Astrocyte (in vitro differentiated cells and primary cell): ENCODE measurements at regions not wholly inside any gene's neighbourhood (a gene's known extent, or its start where the extent isn't known, plus 50 kb on each side); places are given as distances from the start of the nearest gene placed in this dataset.

ENCODE experiments used
- EZH2 ChIP-seq: IDR thresholded peaks from 2 replicates; pipeline ENCODE4 v1.6.1; 2012; ENCODE audit warnings: mild to moderate bottlenecking, low read length, inconsistent platforms; ENCODE audit not compliant: insufficient read depth
- TF ChIP-seq, protein P1 (sequence below): IDR thresholded peaks from 2 replicates; pipeline ENCODE4 v1.5.1; 2011; ENCODE audit warnings: low read depth, mild to moderate bottlenecking, inconsistent platforms, low read length, moderate library complexity; ENCODE audit not compliant: insufficient read depth

DNA sequence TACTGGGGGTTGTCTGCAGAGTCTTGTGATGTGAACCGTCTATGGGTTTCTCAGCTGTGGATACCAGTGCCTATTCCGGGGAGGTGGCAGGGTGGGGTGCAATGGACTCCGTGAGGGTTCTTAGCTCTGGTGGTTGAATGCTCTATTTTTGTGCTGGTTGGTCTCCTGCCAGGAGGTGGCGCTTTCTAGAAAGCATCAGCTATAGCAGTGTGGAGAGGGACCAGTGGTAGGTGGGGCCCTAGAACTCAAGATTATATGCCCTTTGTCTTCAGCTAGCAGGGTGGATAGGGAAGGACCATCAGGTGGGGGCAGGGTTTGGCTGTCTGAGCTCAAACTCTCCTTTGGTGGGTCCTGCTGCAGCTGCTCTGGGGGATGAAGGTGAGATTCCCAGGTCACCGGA lies 127.3 kb upstream of the PLD5 start:
- TF ChIP-seq, protein P1, sequence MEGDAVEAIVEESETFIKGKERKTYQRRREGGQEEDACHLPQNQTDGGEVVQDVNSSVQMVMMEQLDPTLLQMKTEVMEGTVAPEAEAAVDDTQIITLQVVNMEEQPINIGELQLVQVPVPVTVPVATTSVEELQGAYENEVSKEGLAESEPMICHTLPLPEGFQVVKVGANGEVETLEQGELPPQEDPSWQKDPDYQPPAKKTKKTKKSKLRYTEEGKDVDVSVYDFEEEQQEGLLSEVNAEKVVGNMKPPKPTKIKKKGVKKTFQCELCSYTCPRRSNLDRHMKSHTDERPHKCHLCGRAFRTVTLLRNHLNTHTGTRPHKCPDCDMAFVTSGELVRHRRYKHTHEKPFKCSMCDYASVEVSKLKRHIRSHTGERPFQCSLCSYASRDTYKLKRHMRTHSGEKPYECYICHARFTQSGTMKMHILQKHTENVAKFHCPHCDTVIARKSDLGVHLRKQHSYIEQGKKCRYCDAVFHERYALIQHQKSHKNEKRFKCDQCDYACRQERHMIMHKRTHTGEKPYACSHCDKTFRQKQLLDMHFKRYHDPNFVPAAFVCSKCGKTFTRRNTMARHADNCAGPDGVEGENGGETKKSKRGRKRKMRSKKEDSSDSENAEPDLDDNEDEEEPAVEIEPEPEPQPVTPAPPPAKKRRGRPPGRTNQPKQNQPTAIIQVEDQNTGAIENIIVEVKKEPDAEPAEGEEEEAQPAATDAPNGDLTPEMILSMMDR = no peak
- TF ChIP-seq EZH2 = no peak
